OCI-LY1 (cell line): ENCODE measurements at regions not wholly inside any gene's neighbourhood (a gene's known extent, or its start where the extent isn't known, plus 50 kb on each side); places are given as distances from the start of the nearest gene placed in this dataset.

Experiments used
- H2AFZ ChIP-seq: fragments of 200-600 bp; sonication (generic), shearing (Covaris generic); 2 replicates; pipeline ENCODE4 v1.6.0; 2014; ENCODE audit warnings: antibody characterized with exemption, mild to moderate bottlenecking, low read length
- H3F3A ChIP-seq: fragments of 200-600 bp; sonication (generic), shearing (Covaris generic); 2 replicates; pipeline ENCODE4 v1.6.0; 2014; ENCODE audit warnings: mild to moderate bottlenecking, antibody characterized with exemption, low read length, moderate library complexity; ENCODE audit not compliant: insufficient read depth
- H3K27ac ChIP-seq: fragments of 200-600 bp; sonication (generic); 2 replicates; pipeline ENCODE4 v1.5.1; 2014; ENCODE audit warnings: low read length, mixed run types, mild to moderate bottlenecking, low read depth; ENCODE audit not compliant: poor library complexity, severe bottlenecking
- H3K27me3 ChIP-seq: fragments of 200-600 bp; sonication (generic); 2 replicates; pipeline ENCODE4 v1.6.0; 2014; ENCODE audit warnings: antibody characterized with exemption, mild to moderate bottlenecking, low read length, moderate library complexity; ENCODE audit not compliant: insufficient read depth
- H3K36me3 ChIP-seq: fragments of 200-600 bp; sonication (generic); 2 replicates; pipeline ENCODE4 v1.6.1; 2014; ENCODE audit warnings: mild to moderate bottlenecking, antibody characterized with exemption, low read length, moderate library complexity, mixed read lengths; ENCODE audit not compliant: insufficient read depth
- H3K4me1 ChIP-seq: fragments of 200-600 bp; sonication (generic); 2 replicates; pipeline ENCODE4 v1.5.1; 2014; ENCODE audit warnings: mild to moderate bottlenecking, low read length, moderate library complexity; ENCODE audit not compliant: insufficient read depth, severe bottlenecking
- H3K4me2 ChIP-seq: fragments of 200-600 bp; sonication (generic), shearing (Covaris generic); 2 replicates; pipeline ENCODE4 v1.6.1; 2014; ENCODE audit warnings: low read length
- H3K4me3 ChIP-seq: fragments of 200-600 bp; sonication (generic); 2 replicates; pipeline ENCODE4 v1.5.1; 2014; ENCODE audit warnings: low read length, low read depth, mild to moderate bottlenecking, mixed read lengths; ENCODE audit not compliant: poor library complexity, severe bottlenecking
- H3K79me2 ChIP-seq: fragments of 200-600 bp; shearing (Covaris generic); 2 replicates; pipeline ENCODE4 v1.6.1; 2016; ENCODE audit warnings: mixed run types, low read length, mixed read lengths; ENCODE audit not compliant: insufficient read depth
- H3K9ac ChIP-seq: fragments of 200-600 bp; sonication (generic), shearing (Covaris generic); 2 replicates; pipeline ENCODE4 v1.6.1; 2014; ENCODE audit warnings: mild to moderate bottlenecking, low read length, mixed read lengths
- H3K9me2 ChIP-seq: fragments of 200-600 bp; sonication (generic), shearing (Covaris generic); 2 replicates; pipeline ENCODE4 v1.6.1; 2014; ENCODE audit warnings: low read depth, mild to moderate bottlenecking, low read length, mixed read lengths
- H3K9me3 ChIP-seq: fragments of 200-600 bp; shearing (Covaris generic); 2 replicates; pipeline ENCODE4 v1.6.1; 2014; ENCODE audit warnings: low read length, mixed read lengths
- H4K20me1 ChIP-seq: fragments of 200-600 bp; sonication (generic), shearing (Covaris generic); 2 replicates; pipeline ENCODE4 v1.6.0; 2016; ENCODE audit warnings: mild to moderate bottlenecking, low read length; ENCODE audit not compliant: insufficient read depth
- EZH2 ChIP-seq: fragments of 200-600 bp; sonication (generic), shearing (Covaris generic); IDR thresholded peaks from 2 replicates; pipeline ENCODE4 v1.8.0; 2017; ENCODE audit warnings: borderline replicate concordance, mixed run types, mild to moderate bottlenecking, antibody characterized with exemption, low read length, moderate library complexity, mixed read lengths
- TF ChIP-seq, protein P1 (sequence below): fragments of 200-600 bp; sonication (generic), shearing (Covaris generic); IDR thresholded peaks from 2 replicates; pipeline ENCODE4 v1.5.1; 2017; ENCODE audit warnings: mild to moderate bottlenecking, antibody characterized with exemption, low read length, moderate library complexity, mixed read lengths

DNA sequence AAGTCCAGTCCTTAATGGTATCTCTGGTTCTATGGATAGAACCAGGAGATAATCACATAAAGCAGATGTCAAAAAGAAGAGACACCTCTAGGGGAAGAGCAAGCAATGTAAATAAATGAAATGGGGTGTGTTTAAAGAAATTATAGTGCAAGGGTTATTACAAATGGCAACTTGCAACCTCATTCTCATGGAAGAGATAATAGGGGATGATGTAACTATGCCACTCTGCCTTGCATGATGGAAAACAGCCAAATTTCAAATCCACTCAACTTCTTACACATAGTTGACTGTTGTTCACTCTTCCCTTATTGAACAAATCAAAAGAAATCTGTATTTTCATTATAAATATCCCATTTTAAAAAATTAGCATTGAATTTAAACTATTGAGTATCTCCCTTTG lies 274.0 kb upstream of the TMPRSS15 start:
- Histone ChIP-seq H3K9me2 (no peaks in the 10 kb centered on the region), H3F3A (no peaks in the 10 kb centered on the region), H3K36me3 (no peaks in the 10 kb centered on the region)

DNA sequence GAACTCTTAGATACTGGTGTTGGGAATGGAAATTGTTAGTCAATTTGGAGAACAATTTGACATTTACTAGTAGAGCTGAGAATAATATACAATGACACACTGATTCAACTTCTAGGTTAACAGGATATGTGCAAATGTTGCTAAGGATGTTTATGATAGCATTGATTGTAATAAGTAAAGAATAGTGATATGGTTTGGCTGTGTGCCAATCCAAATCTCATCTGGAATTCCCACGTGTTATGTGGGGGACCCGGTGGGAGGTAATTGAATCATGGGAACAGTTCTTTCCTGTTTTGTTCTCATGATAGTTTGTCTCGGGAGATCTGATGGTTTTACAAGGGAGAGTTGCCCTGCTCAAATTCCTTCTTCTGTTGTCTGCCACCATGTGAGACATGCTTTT lies 302.4 kb upstream of the TMPRSS15 start:
- TF ChIP-seq, protein P1, sequence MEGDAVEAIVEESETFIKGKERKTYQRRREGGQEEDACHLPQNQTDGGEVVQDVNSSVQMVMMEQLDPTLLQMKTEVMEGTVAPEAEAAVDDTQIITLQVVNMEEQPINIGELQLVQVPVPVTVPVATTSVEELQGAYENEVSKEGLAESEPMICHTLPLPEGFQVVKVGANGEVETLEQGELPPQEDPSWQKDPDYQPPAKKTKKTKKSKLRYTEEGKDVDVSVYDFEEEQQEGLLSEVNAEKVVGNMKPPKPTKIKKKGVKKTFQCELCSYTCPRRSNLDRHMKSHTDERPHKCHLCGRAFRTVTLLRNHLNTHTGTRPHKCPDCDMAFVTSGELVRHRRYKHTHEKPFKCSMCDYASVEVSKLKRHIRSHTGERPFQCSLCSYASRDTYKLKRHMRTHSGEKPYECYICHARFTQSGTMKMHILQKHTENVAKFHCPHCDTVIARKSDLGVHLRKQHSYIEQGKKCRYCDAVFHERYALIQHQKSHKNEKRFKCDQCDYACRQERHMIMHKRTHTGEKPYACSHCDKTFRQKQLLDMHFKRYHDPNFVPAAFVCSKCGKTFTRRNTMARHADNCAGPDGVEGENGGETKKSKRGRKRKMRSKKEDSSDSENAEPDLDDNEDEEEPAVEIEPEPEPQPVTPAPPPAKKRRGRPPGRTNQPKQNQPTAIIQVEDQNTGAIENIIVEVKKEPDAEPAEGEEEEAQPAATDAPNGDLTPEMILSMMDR: no peak
- TF ChIP-seq EZH2: no peak

More for the DNA sequence above, 274.0 kb upstream of the TMPRSS15 start:
- Histone ChIP-seq H3K9ac (no peak overlapping the region), H3K4me2 (no peak overlapping the region), H4K20me1 (no peaks in the 10 kb centered on the region), H3K4me3 (no peak overlapping the region), H2AFZ (no peak overlapping the region), H3K4me1 (no peaks in the 10 kb centered on the region), H3K27me3 (no peaks in the 10 kb centered on the region), H3K9me3 (no peaks in the 10 kb centered on the region), H3K27ac (no peak overlapping the region), H3K79me2 (no peaks in the 10 kb centered on the region)
- no peak for TF ChIP-seq EZH2
- TF ChIP-seq, protein P1: no peak

DNA sequence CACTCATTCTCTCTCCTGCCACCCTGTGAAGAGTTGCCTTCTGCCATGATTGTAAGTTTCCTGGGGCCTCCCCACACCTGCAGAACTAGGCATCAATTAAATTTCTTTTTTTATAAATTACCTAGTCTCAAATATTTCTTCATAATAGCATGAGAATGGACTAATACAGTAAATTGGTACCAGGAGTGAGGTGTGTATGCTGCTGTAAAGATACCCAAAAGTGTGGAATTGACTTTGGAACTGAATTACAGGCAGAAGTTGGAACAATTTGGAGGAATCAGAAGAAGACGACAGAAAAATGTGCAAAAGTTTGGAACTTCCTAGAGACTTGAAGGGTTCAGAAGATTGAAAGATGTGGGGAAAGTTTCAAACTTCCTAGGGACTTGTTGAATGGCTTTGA lies 308.1 kb upstream of the TMPRSS15 start:
- Histone ChIP-seq H3K4me1 (no peaks in the 10 kb centered on the region), H3K9me2 (no peaks in the 10 kb centered on the region), H3F3A (no peaks in the 10 kb centered on the region), H3K4me3 (no peak overlapping the region), H3K4me2 (no peak overlapping the region), H3K27me3 (no peaks in the 10 kb centered on the region), H3K9ac (no peak overlapping the region), H3K79me2 (no peaks in the 10 kb centered on the region), H2AFZ (no peak overlapping the region), H3K9me3 (no peaks in the 10 kb centered on the region), H3K36me3 (no peaks in the 10 kb centered on the region), H3K27ac (no peak overlapping the region), H4K20me1 (no peaks in the 10 kb centered on the region)
- TF ChIP-seq, protein P1: no peak
- TF ChIP-seq EZH2: no peak

More for the DNA sequence above, 302.4 kb upstream of the TMPRSS15 start:
- Histone ChIP-seq H4K20me1 (no peaks in the 10 kb centered on the region), H3K4me2 (no peak overlapping the region), H3K9me3 (no peaks in the 10 kb centered on the region), H3K36me3 (no peaks in the 10 kb centered on the region), H3K27ac (no peak overlapping the region), H3K9me2 (no peaks in the 10 kb centered on the region), H3F3A (no peaks in the 10 kb centered on the region), H3K27me3 (no peaks in the 10 kb centered on the region), H3K9ac (no peak overlapping the region), H3K79me2 (no peaks in the 10 kb centered on the region), H3K4me1 (no peaks in the 10 kb centered on the region), H2AFZ (no peak overlapping the region), H3K4me3 (no peak overlapping the region)
